Stimulated activated naive CD8-positive, alpha-beta T cell treated with anti-CD3 and anti-CD28 coated beads, Interleukin-15, Interleukin-2, amounts not matched to agents 100 ng/mL and 50 ng/mL, for 24 hours (primary cell): ENCODE measurements at regions not wholly inside any gene's neighbourhood (a gene's known extent, or its start where the extent isn't known, plus 50 kb on each side); places are given as distances from the start of the nearest gene placed in this dataset.
A peak's percentile ranks its signal among the peaks of the same experiment; 100 is the strongest.
"Not testable (repeated sequence)": the region's sequence is repeated elsewhere in the genome, so short reads cannot be mapped to it uniquely, and the experiment has no call there.

Experiments
- H3K27ac Mint-ChIP-seq: one replicate; pipeline ENCODE4 v1.8.0; 2021; ENCODE audit warnings: mild to moderate bottlenecking, mixed read lengths
- H3K27me3 Mint-ChIP-seq: one replicate; pipeline ENCODE4 v1.8.0; 2021; ENCODE audit warnings: mixed read lengths
- H3K36me3 Mint-ChIP-seq: one replicate; pipeline ENCODE4 v1.8.0; 2021; ENCODE audit warnings: low read depth, mixed read lengths
- H3K4me1 Mint-ChIP-seq: one replicate; pipeline ENCODE4 v1.8.0; 2021; ENCODE audit warnings: low read depth, mixed read lengths
- H3K4me3 Mint-ChIP-seq: one replicate; pipeline ENCODE4 v1.8.0; 2021; ENCODE audit warnings: mild to moderate bottlenecking, mixed read lengths
- H3K9me3 Mint-ChIP-seq: one replicate; pipeline ENCODE4 v1.8.0; 2021; ENCODE audit warnings: mixed read lengths

- no peaks in the 10 kb centered on the region for H3K9me3 Mint-ChIP-seq
- peaks cover 14% of the 10 kb centered on the region for H3K4me1 Mint-ChIP-seq
- no peaks in the 10 kb centered on the region for H3K36me3 Mint-ChIP-seq
- no peak overlapping the region for H3K4me3 Mint-ChIP-seq
- peak overlapping the region; percentile 59 for H3K27ac Mint-ChIP-seq
- peaks cover 5% of the 10 kb centered on the region for H3K27me3 Mint-ChIP-seq
These were observed 98.5 kb upstream of the UMPS start for GRCh38 chr3:124631727-124632126.

DNA sequence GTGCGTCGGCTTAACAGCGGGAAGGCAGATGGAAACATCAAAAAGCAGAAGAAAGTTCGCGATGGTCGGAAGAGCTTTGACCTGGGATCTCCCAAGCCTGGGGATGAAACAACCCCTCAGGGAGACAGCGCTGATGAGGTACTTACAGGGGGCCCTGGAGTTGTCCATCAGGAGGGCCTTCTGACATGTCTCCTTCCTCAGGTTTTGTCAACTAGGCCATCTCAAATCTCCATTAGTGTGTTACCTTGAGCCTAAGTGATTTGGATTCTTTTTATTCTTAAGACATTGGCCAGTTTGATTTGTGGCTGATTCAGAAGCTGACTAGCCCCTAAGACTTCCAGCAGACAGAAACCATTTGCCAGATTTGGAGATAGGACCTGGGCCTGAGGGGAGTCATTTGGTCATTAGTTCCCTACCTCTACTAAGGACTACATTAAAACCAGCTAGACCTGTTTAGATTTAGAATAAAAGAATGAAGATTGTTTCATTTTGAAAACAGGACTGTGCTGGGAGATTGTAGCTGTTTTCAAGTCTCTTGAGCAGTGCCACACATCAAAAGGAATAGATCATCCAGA lies 97.6 kb upstream of the UMPS start:
- H3K4me1 Mint-ChIP-seq = peaks cover 17% of the 10 kb centered on the region
- H3K27me3 Mint-ChIP-seq = peaks cover 5% of the 10 kb centered on the region
- no peaks in the 10 kb centered on the region for H3K9me3 Mint-ChIP-seq

GRCh38 chr3:124633524-124633923 lies 96.7 kb upstream of the UMPS start:
- H3K27me3 Mint-ChIP-seq = peaks cover 5% of the 10 kb centered on the region
- H3K9me3 Mint-ChIP-seq = no peaks in the 10 kb centered on the region
- H3K4me3 Mint-ChIP-seq = no peak overlapping the region
- no peak overlapping the region for H3K27ac Mint-ChIP-seq
- H3K4me1 Mint-ChIP-seq = peaks cover 21% of the 10 kb centered on the region
- no peaks in the 10 kb centered on the region for H3K36me3 Mint-ChIP-seq

More for the DNA sequence above, 97.6 kb upstream of the UMPS start:
- Mint-ChIP-seq H3K36me3 (no peaks in the 10 kb centered on the region), H3K4me3 (no peak overlapping the region), H3K27ac (no peak overlapping the region)

DNA sequence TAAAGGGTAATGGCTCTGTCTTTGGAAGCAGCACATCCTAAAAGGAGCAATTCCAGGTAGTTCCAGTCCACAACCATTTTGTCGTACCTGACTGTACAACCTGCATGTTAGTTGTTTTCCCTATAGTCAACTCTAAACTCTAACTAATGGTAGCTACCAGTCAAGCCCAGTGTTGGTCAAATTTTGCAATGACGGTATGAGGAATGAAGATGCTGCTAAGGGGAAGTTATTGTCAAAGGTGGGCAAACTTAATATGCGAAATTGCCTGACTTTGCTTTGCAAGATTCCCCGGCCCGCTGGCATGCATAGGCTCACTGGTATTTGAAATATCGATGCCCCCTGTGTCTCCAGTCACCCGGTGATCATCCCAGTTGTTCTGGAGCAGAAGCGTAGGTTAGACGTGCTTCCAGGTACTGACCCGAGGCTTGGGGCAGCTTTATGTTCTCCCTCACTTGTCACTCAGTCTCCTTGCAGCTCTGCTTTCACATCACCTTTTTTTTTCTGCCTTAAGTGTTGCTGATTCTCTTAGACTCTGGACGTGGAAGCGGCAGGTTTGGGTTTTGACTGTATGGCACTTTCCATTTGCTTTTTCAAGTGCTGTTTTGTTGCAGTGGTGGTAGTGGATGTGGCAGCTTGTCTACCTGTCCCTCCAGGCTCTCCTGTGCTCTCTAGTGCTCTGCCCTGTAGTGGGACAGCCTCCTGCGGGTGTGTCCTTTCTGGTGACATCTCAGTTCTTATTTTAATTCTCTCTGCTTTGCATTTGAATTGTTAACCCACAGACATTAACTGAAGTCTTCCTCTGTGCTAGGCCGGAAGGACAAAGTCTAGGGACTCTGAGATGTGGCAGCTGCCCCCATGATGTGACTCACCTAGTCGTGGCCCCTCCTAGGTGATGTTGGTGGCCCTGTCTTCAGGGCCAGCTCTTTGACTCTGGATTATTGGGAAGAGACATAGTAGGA lies 95.8 kb upstream of the UMPS start:
- Mint-ChIP-seq H3K4me3 (no peak overlapping the region), H3K36me3 (no peaks in the 10 kb centered on the region), H3K4me1 (peaks cover 30% of the 10 kb centered on the region), H3K9me3 (no peaks in the 10 kb centered on the region), H3K27ac (no peak overlapping the region), H3K27me3 (peaks cover 5% of the 10 kb centered on the region)

DNA sequence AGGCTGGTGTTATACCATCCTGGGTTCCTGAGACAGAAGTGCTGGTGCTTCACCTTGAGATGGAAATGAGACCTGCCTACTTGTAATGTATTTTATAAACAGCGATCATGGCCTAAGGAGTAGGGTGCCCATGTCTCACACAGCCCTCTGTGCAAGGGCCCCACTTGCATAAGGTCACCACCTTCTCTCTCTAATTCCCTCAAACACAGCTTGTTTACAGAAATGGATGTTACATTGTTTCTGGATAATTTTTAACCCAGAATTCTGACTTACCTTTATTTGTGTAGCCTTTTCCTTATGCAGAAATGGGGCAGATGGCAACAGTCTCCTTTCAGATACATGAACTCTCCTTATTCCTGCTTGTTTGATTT lies 95.1 kb upstream of the UMPS start:
- H3K4me1 Mint-ChIP-seq = peaks cover 36% of the 10 kb centered on the region
- H3K27me3 Mint-ChIP-seq = peaks cover 5% of the 10 kb centered on the region
- no peak overlapping the region for H3K27ac Mint-ChIP-seq
- H3K4me3 Mint-ChIP-seq = no peak overlapping the region
- no peaks in the 10 kb centered on the region for H3K36me3 Mint-ChIP-seq
- no peaks in the 10 kb centered on the region for H3K9me3 Mint-ChIP-seq

DNA sequence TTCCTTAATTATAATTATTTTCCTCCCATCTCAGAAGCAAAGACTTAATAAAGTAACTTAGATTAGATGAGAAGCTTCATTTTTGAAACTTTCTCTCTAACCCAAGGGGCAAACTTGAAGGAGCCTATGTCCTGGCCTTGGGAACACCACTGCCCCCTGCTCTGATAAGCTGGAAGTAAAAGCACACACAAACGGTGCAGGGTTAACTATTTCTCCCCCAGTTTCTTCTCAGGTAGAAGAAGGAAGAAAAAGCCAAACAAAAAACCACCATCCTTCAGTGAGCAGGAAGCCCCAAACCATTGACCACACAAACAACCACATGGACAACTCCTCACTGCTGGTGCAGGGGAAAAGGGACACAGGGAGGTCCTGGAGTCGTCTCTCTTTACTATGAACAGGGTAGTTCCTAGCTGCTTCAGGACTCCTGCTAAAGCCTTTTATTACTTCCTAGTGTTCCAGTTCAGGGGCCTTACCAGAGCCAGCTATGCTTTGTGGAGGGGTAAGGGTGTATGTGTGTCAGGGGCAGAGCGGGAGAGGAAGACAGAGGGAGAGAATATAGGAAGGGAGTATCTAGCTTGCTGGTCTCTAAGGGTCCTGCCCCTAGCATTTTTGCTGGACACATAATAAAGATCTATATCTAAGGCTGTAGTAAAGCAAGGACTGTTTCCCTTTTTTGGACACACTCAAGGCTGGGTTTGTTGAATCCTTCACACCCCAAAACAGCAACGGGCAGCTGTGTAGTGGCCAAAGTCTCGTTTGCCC lies 94.0 kb upstream of the UMPS start:
- Mint-ChIP-seq H3K27ac (no peak overlapping the region), H3K36me3 (no peaks in the 10 kb centered on the region), H3K9me3 (no peaks in the 10 kb centered on the region), H3K4me1 (peaks cover 48% of the 10 kb centered on the region), H3K27me3 (peaks cover 2% of the 10 kb centered on the region), H3K4me3 (no peak overlapping the region)

- Mint-ChIP-seq H3K27ac (no peak overlapping the region), H3K4me1 (peaks cover 48% of the 10 kb centered on the region), H3K27me3 (no peaks in the 10 kb centered on the region), H3K4me3 (no peak overlapping the region), H3K9me3 (no peaks in the 10 kb centered on the region), H3K36me3 (no peaks in the 10 kb centered on the region)
These were observed 93.4 kb upstream of the UMPS start for GRCh38 chr3:124636863-124637296.

DNA sequence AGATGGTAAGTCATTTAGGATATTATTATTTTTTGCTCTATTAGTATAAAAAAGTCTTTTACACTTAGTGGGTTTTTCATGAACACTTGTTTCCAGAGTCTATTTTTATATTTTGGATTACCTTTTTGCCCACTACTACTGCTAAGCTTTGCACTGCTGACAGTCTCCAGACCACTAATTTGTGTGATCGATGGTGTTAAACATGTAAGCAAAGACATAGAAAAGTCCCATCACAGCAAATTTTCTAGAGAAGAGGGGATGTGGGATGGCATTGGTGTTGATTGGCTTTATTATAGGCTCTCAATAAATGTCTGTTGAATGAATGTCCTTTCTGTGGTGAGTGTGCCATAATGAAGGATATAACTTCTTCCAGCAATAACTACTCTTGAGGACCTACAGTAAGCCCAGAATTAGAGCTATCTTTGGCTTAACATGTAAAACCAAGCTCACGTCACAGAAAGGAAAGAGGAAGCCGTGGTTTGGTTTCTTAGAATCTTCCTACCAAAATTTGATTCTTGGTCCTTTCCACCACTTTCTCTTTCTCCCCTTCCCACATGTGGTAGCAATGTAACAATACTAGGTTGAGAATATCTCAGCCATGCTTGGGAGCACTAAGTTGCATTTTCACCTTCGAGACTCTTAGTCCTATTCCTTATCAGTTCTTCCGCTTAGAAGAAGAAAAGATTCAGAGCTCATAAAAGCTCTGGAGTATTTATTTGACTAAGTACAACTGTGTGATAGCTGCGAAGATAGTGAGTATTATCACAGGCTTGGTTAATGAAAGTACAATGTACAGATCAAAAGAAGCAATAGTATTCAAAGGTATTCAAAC lies 90.6 kb upstream of the UMPS start:
- Mint-ChIP-seq H3K27ac (peak overlapping the region; percentile 88), H3K9me3 (no peaks in the 10 kb centered on the region), H3K4me3 (peak overlapping the region; percentile 63), H3K4me1 (peaks cover 49% of the 10 kb centered on the region), H3K36me3 (peaks cover under 1% of the 10 kb centered on the region), H3K27me3 (no peaks in the 10 kb centered on the region)

DNA sequence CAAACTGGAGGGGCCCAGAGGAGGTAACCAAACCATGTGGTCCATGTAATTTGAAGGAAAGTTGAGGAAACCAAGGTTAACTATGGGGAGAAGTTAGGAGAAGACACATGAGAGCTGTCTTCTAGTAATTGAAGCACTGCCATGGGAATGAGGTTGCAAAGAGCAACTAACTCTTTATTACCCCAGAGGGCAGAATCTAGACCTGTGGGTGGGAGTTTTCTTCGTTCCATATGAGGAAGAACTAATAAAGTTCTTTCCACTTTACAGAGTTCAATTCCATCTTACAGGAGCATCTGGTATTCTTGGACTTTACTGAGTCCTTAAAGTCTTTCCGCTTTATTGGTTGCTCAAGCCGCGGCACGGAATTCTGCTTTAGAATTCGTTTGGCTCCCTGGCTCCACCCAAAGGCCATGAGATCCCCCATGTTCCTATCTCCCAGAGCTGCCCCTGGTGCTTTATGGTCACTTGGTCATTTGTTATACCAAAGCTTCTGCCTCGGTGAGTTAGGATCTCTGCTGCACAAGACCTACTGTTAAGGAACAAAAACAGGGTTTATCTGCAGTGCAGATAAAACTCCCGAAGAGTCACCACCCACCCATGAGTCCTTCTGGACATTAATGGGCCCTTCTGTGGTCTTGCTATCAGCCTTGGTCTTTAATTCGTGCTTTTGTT lies 89.5 kb upstream of the UMPS start:
- Mint-ChIP-seq H3K4me1 (peaks cover 56% of the 10 kb centered on the region), H3K36me3 (peaks cover 4% of the 10 kb centered on the region), H3K27ac (peak overlapping the region; percentile 59), H3K4me3 (no peak overlapping the region), H3K9me3 (no peaks in the 10 kb centered on the region), H3K27me3 (peaks cover 4% of the 10 kb centered on the region)

GRCh38 chr3:124643453-124643852 lies 86.8 kb upstream of the UMPS start:
- H3K27me3 Mint-ChIP-seq = peaks cover 9% of the 10 kb centered on the region
- H3K9me3 Mint-ChIP-seq = no peaks in the 10 kb centered on the region
- H3K4me3 Mint-ChIP-seq = no peak overlapping the region
- peaks cover 44% of the 10 kb centered on the region for H3K4me1 Mint-ChIP-seq
- no peak overlapping the region for H3K27ac Mint-ChIP-seq
- peaks cover 4% of the 10 kb centered on the region for H3K36me3 Mint-ChIP-seq

DNA sequence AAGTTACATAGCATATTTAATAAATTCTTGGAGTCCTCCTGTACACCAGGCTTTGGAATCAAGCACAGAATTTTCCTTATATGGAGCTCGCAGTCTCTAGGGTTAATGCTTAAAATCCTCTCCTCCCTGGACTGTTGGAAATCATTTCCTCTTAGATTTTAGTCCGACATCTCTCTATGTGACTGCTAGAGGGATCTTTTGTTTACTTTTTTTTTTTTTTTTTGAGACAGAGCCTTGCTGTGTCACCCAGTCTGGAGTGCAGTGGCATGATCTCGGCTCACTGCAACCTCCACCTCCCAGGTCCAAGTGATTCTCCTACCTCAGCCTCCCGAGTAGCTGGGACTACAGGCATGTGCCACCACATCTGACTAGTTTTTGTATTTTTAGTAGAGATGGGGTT lies 84.1 kb upstream of the UMPS start:
- H3K9me3 Mint-ChIP-seq, H3K27ac Mint-ChIP-seq: not testable (repeated sequence)
- H3K27me3 Mint-ChIP-seq = peaks cover 13% of the 10 kb centered on the region

GRCh38 chr3:124648551-124648950 lies 81.7 kb upstream of the UMPS start:
- Mint-ChIP-seq H3K27me3 (peaks cover 17% of the 10 kb centered on the region), H3K27ac (peak overlapping the region; percentile 26), H3K4me1 (peaks cover 58% of the 10 kb centered on the region), H3K36me3 (peaks cover 7% of the 10 kb centered on the region), H3K4me3 (no peak overlapping the region), H3K9me3 (no peaks in the 10 kb centered on the region)

More for the DNA sequence above, 84.1 kb upstream of the UMPS start:
- peaks cover 41% of the 10 kb centered on the region for H3K4me1 Mint-ChIP-seq
- not testable (repeated sequence) for H3K4me3 Mint-ChIP-seq, H3K36me3 Mint-ChIP-seq

DNA sequence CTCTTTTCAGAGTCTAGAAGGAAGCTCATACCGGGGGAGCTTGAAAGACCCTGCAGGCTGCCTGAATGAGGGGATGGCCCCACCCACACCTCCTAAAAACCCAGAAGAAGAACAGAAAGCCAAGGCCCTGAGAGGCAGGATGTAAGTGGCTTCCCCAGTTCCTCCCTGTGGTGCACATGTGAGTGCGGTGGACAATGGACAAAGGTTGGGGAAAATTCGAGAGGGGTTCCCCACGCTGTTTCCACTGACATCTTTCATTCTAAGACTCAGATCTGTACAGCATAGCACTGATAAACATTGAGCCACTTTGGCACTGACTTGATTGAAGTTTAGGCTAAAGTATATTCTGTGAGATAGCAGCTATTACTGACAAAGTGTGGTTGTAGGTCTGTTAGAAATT lies 79.5 kb upstream of the UMPS start:
- H3K4me3 Mint-ChIP-seq = peak overlapping the region; percentile 56
- peak overlapping the region; percentile 92 for H3K27ac Mint-ChIP-seq
- H3K9me3 Mint-ChIP-seq = no peaks in the 10 kb centered on the region
- peaks cover 45% of the 10 kb centered on the region for H3K4me1 Mint-ChIP-seq
- H3K36me3 Mint-ChIP-seq = peaks cover 3% of the 10 kb centered on the region
- peaks cover 24% of the 10 kb centered on the region for H3K27me3 Mint-ChIP-seq

DNA sequence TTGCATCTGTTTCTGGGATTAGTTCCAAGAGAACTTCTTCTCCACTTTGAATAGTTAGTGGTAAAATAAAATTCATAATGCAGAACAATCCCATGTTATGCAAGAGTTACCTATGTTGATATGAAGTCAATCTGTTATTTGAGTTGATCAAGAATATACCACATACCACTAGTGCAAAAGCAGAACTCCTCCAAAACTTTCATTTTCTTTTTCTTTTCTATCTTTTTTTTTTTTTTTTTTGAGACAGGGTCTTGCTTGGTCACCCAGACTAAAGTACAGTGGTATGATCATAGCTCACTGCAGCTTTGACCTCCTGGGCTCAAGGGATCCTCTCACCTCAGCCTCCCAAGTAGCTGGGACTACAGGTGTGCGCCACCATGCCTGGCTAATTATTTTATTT lies 78.8 kb upstream of the UMPS start:
- H3K4me1 Mint-ChIP-seq = peaks cover 45% of the 10 kb centered on the region
- peak overlapping the region; percentile 92 for H3K27ac Mint-ChIP-seq
- not testable (repeated sequence) for H3K4me3 Mint-ChIP-seq, H3K36me3 Mint-ChIP-seq, H3K9me3 Mint-ChIP-seq
- peaks cover 24% of the 10 kb centered on the region for H3K27me3 Mint-ChIP-seq
